ENCODE measurements at regions not wholly inside any gene's neighbourhood (a gene's known extent, or its start where the extent isn't known, plus 50 kb on each side); places are given as distances from the start of the nearest gene placed in this dataset.

GRCh38 chr17:77792626-77793025, 165.9 kb upstream of the TNRC6C start:
- no peak for TF ChIP-seq ZNF274 (IDR thresholded peaks at IDR 0.05; ENCODE audit: low read length)
- no peak for TF ChIP-seq ZNF274 (tag by site-specific recombination; IDR thresholded peaks at IDR 0.05; ENCODE audit: borderline replicate concordance)
- no peak for TF ChIP-seq REPIN1 (tag by site-specific recombination; IDR thresholded peaks at IDR 0.05; ENCODE audit: low read depth)
- no peak for TF ChIP-seq SCRT1 (tag by site-specific recombination; IDR thresholded peaks at IDR 0.05; ENCODE audit: borderline replicate concordance)
- no peak for TF ChIP-seq ZNF792 (tag by site-specific recombination; IDR thresholded peaks at IDR 0.05)
- no peak for TF ChIP-seq ZNF629 (tag by site-specific recombination; IDR thresholded peaks at IDR 0.05)
- no peak for TF ChIP-seq ZNF341 (tag by site-specific recombination; IDR thresholded peaks at IDR 0.05; ENCODE audit: low read depth)
- TF ChIP-seq ZNF529 (tag by site-specific recombination; IDR thresholded peaks at IDR 0.05; ENCODE audit: insufficient replicate concordance): no peak
- POLR2A ChIA-PET: interaction anchor here (1.0 kb wide), 1 partner anchor 166 kb away, joined by 3 read pairs; the partner anchor contains the start of gene TNRC6C
- CTCF ChIA-PET: interaction anchor here (0.6 kb wide), 1 partner anchor 207 kb away, joined by 3 read pairs; no protein-coding TSS in a partner anchor

GRCh38 chr17:77793146-77793970, 165.1 kb upstream of the TNRC6C start:
- CTCF ChIA-PET: interaction anchor here (0.6 kb wide), 1 partner anchor 208 kb away, joined by 3 read pairs; no protein-coding TSS in a partner anchor
- POLR2A ChIA-PET: interaction anchor here (1.0 kb wide), 1 partner anchor 165 kb away, joined by 3 read pairs; the partner anchor contains the start of gene TNRC6C

More at GRCh38 chr17:77792626-77793025, 165.9 kb upstream of the TNRC6C start:
- no peaks in the 10 kb centered on the region for H3K36me3 ChIP-seq (ENCODE audit: control insufficient read depth in 2 of 2, insufficient read depth in 1 of 2, low read length in 2 of 2)
- H3K4me3 ChIP-seq (ENCODE audit: low read depth, low read length): no peak overlapping the region
- H3K9me3 ChIP-seq (ENCODE audit: control insufficient read depth, insufficient read depth, low read depth, low read length): no peaks in the 10 kb centered on the region
- H3K27ac ChIP-seq (ENCODE audit: extremely low read depth, low read depth, low read length): no peak overlapping the region
- H3K4me1 ChIP-seq (ENCODE audit: control insufficient read depth, insufficient read depth, low read length): no peaks in the 10 kb centered on the region

GRCh38 chr17:77793971-77794235, 164.6 kb upstream of the TNRC6C start:
- no peaks in the 10 kb centered on the region for H3K4me1 ChIP-seq (ENCODE audit: control insufficient read depth, insufficient read depth, low read length)
- ChIA-PET CTCF (no interaction called here), POLR2A (no interaction called here)
- H3K27ac ChIP-seq (ENCODE audit: extremely low read depth, low read depth, low read length): no peak overlapping the region
- H3K36me3 ChIP-seq (ENCODE audit: control insufficient read depth in 2 of 2, insufficient read depth in 1 of 2, low read length in 2 of 2): no peaks in the 10 kb centered on the region
- no peaks in the 10 kb centered on the region for H3K9me3 ChIP-seq (ENCODE audit: control insufficient read depth, insufficient read depth, low read depth, low read length)
- H3K4me3 ChIP-seq (ENCODE audit: low read depth, low read length): no peak overlapping the region
- TF ChIP-seq ZNF529 (tag by site-specific recombination; IDR thresholded peaks at IDR 0.05; ENCODE audit: insufficient replicate concordance) (no peak), ZNF2 (tag by site-specific recombination; IDR thresholded peaks at IDR 0.05) (no peak), OSR2 (tag by site-specific recombination; IDR thresholded peaks at IDR 0.05) (no peak), ZFP3 (tag by site-specific recombination; IDR thresholded peaks at IDR 0.05; ENCODE audit: low read depth) (no peak), SCRT2 (tag by site-specific recombination; IDR thresholded peaks at IDR 0.05) (no peak), ZNF530 (tag by site-specific recombination; IDR thresholded peaks at IDR 0.05; ENCODE audit: low read depth) (no peak), ZNF274 (IDR thresholded peaks at IDR 0.05; ENCODE audit: low read length) (no peak), ZNF274 (tag by site-specific recombination; IDR thresholded peaks at IDR 0.05; ENCODE audit: borderline replicate concordance) (no peak), ZNF776 (tag by site-specific recombination; IDR thresholded peaks at IDR 0.05; ENCODE audit: borderline replicate concordance) (no peak), PRDM6 (tag by site-specific recombination; IDR thresholded peaks at IDR 0.05) (no peak), ZNF621 (tag by site-specific recombination; IDR thresholded peaks at IDR 0.05) (no peak), ZSCAN16 (tag by site-specific recombination; IDR thresholded peaks at IDR 0.05) (no peak), ZEB2 (tag by site-specific recombination; IDR thresholded peaks at IDR 0.05) (no peak), ZNF132 (tag by site-specific recombination; IDR thresholded peaks at IDR 0.05; ENCODE audit: borderline replicate concordance) (no peak), ZNF658 (tag by site-specific recombination; IDR thresholded peaks at IDR 0.05) (no peak), OVOL3 (tag by site-specific recombination; IDR thresholded peaks at IDR 0.05) (no peak)

More at GRCh38 chr17:77793146-77793970, 165.1 kb upstream of the TNRC6C start:
- Histone ChIP-seq H3K9me3 (ENCODE audit: control insufficient read depth, insufficient read depth, low read depth, low read length) (no peaks in the 10 kb centered on the region), H3K4me1 (ENCODE audit: control insufficient read depth, insufficient read depth, low read length) (no peaks in the 10 kb centered on the region), H3K4me3 (ENCODE audit: low read depth, low read length) (no peak overlapping the region), H3K27ac (ENCODE audit: extremely low read depth, low read depth, low read length) (no peak overlapping the region), H3K36me3 (ENCODE audit: control insufficient read depth in 2 of 2, insufficient read depth in 1 of 2, low read length in 2 of 2) (no peaks in the 10 kb centered on the region)
- TF ChIP-seq ZNF157 (tag by site-specific recombination; IDR thresholded peaks at IDR 0.05): no peak
- TF ChIP-seq SP3 (tag by site-specific recombination; IDR thresholded peaks at IDR 0.05): no peak
- TF ChIP-seq PRDM10 (tag by site-specific recombination; IDR thresholded peaks at IDR 0.05): no peak
- TF ChIP-seq HOXA7 (CRISPR knock-in tag; IDR thresholded peaks at IDR 0.05; ENCODE audit: borderline replicate concordance): no peak
